Motor neuron (in vitro differentiated cells): ENCODE measurements at regions not wholly inside any gene's neighbourhood (a gene's known extent, or its start where the extent isn't known, plus 50 kb on each side); places are given as distances from the start of the nearest gene placed in this dataset.
A peak's percentile ranks its signal among the peaks of the same experiment; 100 is the strongest.

Experiments used
- ATAC-seq, 8 experiments: fragments of 200-7000 bp; cut with Tn5 transposase; replicated peaks in 6 of 8; 2 replicates each; pipeline ENCODE4 v1.8.0; 2021; ENCODE audit warnings: mild to moderate bottlenecking in 8 of 8, moderate library complexity in 8 of 8
- H3K27ac ChIP-seq, 2 donors: fragments of 250-450 bp; sonication (Bioruptor Pico); 2 replicates each; pipeline ENCODE4 v1.9.0; 2021; ENCODE audit warnings: antibody characterized with exemption in 2 of 2, mild to moderate bottlenecking in 2 of 2, moderate library complexity in 1 of 2
- H3K4me1 ChIP-seq, 2 donors: fragments of 250-450 bp; sonication (Bioruptor Pico); replicated peaks in 1 of 2; 2 replicates each; pipeline ENCODE4 v1.6.1; 2021; ENCODE audit warnings: antibody characterized with exemption in 2 of 2, mild to moderate bottlenecking in 2 of 2, moderate library complexity in 1 of 2
- H3K4me3 ChIP-seq, 5 donors: fragments of 250-450 bp; sonication (Bioruptor Pico); 2 replicates each; pipeline ENCODE4 v1.9.0; 2021; ENCODE audit warnings: antibody characterized with exemption in 5 of 5, mild to moderate bottlenecking in 5 of 5, moderate library complexity in 4 of 5
- WGBS, 10 experiments: fragments of 450-650 bp; shearing (Covaris generic); methylation state at CpG; one replicate each; pipeline ENCODE4 v1.0.0; 2022; 5-methylcytosine and 5-hydroxymethylcytosine counted together
- in situ Hi-C, 9 experiments: fragments of 400-800 bp; cut with MboI; loops; one replicate each; pipeline ENCODE4 v1.15.0; 2021; ENCODE audit warnings: low sequenced_read_pairs in 9 of 9, low pct_unique_long_range_greater_than_20kb in 2 of 9; ENCODE audit not compliant: unreplicated experiment in 9 of 9

GRCh38 chr9:1427875-1428274 lies 377.7 kb downstream of the DMRT2 start:
- WGBS, 10 experiments: 25 to 100% (median 74%) methylated on average over 2 of the region's 2 CpGs; no CpG with 5 or more reads in 7 of the 10 experiments
- Histone ChIP-seq H3K4me1 (no peaks in the 10 kb centered on the region), H3K27ac (no peak overlapping the region), H3K4me3 (no peak overlapping the region)
- no peak for ATAC-seq
- in situ Hi-C loops: no loop called here

- Histone ChIP-seq H3K27ac (no peak overlapping the region), H3K4me3 (no peak overlapping the region), H3K4me1 (no peaks in the 10 kb centered on the region)
- in situ Hi-C loops: no loop called here
- WGBS, 10 experiments: 20 to 50% (median 37%) methylated on average over 2 to 5 of the region's 5 CpGs; no CpG with 5 or more reads in 3 of the 10 experiments
- ATAC-seq: peak in 4 of 8 experiments; percentile 32 to 91 (median 52)
These were observed 379.1 kb downstream of the DMRT2 start for GRCh38 chr9:1429297-1429696.

DNA sequence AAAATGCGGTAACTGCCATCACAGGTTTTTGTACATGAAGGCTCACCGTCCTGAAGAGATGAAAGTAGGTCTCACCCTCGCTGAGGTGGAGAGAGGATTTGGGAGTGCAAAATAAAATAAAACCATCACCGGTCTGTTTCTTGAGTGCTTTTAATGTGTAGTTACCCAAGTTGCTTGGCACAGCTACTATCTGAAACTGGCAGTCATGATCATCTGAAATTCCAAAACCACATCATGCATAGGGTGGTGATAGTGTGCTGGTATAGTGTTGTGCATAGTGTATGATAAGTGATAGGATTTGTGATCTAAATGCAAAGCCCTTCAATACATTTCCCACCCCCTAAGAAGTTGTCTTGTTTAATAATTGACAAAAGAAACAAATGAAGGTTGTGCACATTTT lies 381.3 kb downstream of the DMRT2 start:
- WGBS, 10 experiments: 54 to 100% (median 91%) methylated on average over 1 to 4 of the region's 4 CpGs; no CpG with 5 or more reads in 3 of the 10 experiments
- Histone ChIP-seq H3K4me3 (no peak overlapping the region), H3K27ac (no peak overlapping the region), H3K4me1 (no peaks in the 10 kb centered on the region)
- in situ Hi-C loops: no loop called here
- ATAC-seq: no peak

DNA sequence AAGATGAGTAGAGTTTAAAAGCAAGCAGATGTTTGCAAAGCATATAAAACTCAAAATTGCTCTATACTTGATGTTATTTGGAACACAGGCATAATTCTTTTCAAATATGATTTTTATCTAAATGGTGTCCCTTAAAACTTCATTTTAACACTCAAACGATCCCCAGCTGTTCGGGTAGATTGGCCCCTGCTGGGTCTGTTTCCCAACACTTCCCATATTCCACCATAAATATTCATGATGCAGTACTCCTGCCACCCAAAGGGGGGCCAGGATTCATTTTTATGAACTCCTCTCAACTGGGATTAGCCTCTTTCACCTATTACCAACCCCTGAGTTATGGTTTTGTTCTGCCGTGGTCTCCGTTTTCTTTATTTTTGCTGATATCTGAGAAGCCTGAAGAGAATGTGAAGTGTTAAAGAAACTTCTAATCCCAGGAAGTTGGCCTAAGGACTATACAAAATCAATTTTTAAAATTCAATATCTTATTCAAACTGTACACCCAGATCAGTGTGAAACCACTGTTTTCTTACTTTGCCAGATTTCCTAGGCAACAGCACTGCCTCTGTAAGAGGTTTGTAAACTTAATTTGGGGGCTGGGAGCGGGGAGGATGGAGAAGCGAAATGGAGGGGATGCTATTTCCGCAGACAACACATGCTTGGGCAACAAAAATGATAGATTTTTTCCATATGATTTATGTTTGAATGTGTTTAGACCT lies 384.1 kb downstream of the DMRT2 start:
- in situ Hi-C loops: no loop called here
- Histone ChIP-seq H3K4me3 (no peak overlapping the region), H3K4me1 (no peaks in the 10 kb centered on the region), H3K27ac (no peak overlapping the region)
- WGBS, 10 experiments: 25 to 81% (median 69%) methylated on average over 2 to 7 of the region's 7 CpGs; no CpG with 5 or more reads in 1 of the 10 experiments
- ATAC-seq: peak in 1 of 8 experiments; percentile 46

- 6 to 85% (median 46%) methylated on average over 1 to 2 of the region's 2 CpGs for WGBS, 10 experiments
- Histone ChIP-seq H3K4me3 (no peak overlapping the region), H3K4me1 (no peaks in the 10 kb centered on the region), H3K27ac (no peak overlapping the region)
- in situ Hi-C loops: no loop called here
- ATAC-seq: no peak
These were observed 384.7 kb downstream of the DMRT2 start for GRCh38 chr9:1434811-1435210.

DNA sequence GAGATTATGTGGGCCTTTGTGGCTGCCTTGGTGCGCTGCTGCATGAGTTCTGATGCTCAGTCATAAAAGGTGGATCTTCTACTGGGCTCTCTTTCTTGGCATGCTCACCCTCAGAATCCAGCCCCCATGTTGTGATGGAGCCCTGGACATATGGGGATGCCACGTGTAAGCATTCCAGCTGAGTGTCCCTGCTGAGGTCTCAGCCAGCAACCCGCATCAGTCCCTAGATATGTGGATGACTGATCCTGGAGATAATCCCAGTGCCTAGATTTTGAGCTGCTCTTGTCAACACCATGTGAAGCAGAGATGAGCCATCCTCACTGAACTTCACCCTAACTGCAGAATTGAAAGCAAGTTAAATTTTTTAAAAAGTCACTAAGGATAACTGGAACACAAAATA lies 390.1 kb downstream of the DMRT2 start:
- Histone ChIP-seq H3K27ac (no peak overlapping the region), H3K4me3 (no peak overlapping the region), H3K4me1 (peaks cover 0 to under 1% of the 10 kb centered on the region in 2 donors)
- ATAC-seq: no peak
- in situ Hi-C loops: no loop called here
- 40 to 100% (median 70%) methylated on average over 1 of the region's 3 CpGs; no CpG with 5 or more reads in 6 of the 10 experiments for WGBS, 10 experiments

GRCh38 chr9:1442105-1442504 lies 391.9 kb downstream of the DMRT2 start:
- Histone ChIP-seq H3K4me1 (peaks cover 0 to 4% of the 10 kb centered on the region in 2 donors), H3K27ac (no peak overlapping the region), H3K4me3 (no peak overlapping the region)
- in situ Hi-C loops: no loop called here
- WGBS, 10 experiments: 100% methylated on average over 1 of the region's 1 CpG; no CpG with 5 or more reads in 8 of the 10 experiments
- no peak for ATAC-seq

DNA sequence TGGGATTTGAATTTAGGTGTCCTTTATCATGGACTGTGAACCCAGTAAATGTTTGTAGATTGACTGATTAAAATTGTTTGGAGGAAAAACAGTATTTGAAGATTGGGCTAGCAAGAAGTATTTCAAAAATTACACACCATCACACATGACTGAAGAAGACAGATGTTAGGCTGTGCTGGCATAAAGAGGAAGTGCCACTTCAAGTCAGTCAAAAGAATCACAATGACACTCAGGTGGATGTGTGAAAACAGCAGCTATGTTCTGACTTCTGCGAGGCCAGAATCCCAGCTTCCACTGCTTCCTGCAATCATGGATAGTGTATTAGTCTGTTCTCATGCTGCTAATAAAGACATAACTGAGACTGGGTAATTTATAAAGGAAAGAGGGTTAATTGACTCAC lies 393.3 kb downstream of the DMRT2 start:
- 60 to 100% (median 89%) methylated on average over 1 of the region's 1 CpG; no CpG with 5 or more reads in 5 of the 10 experiments for WGBS, 10 experiments
- in situ Hi-C loops: no loop called here
- Histone ChIP-seq H3K27ac (no peak overlapping the region), H3K4me3 (no peak overlapping the region), H3K4me1 (peaks cover 0 to 4% of the 10 kb centered on the region in 2 donors)
- no peak for ATAC-seq

GRCh38 chr9:1446671-1447070 lies 396.5 kb downstream of the DMRT2 start:
- Histone ChIP-seq H3K4me1 (peaks cover 0 to 4% of the 10 kb centered on the region in 2 donors), H3K27ac (no peak overlapping the region), H3K4me3 (no peak overlapping the region)
- ATAC-seq: no peak
- in situ Hi-C loops: no loop called here
- WGBS, 10 experiments: 6 to 96% (median 63%) methylated on average over 1 to 2 of the region's 2 CpGs

DNA sequence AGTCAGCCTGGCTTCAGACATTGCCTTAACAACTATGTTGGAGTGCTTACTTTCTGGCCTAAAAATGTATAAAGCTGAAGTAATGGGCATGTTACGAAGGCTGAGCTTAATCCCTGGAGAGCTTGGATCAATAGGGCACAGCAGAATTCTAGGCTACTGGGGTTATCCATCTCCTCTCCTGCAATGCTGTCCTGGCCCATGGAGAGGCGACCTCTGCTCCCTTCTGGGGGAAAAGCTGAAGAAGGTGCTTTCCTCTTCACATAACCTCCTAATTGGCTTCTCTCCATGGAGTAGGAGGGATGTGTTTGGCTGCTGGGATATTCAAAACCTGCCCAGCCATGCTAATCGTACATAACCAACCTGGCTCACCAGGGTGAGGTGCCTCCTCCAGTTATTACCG lies 403.5 kb downstream of the DMRT2 start:
- no peak overlapping the region for H3K4me3 ChIP-seq
- no peak overlapping the region for H3K27ac ChIP-seq
- WGBS, 10 experiments: 0 to 100% (median 72%) methylated on average over 1 to 3 of the region's 4 CpGs
- peaks cover 16 to 27% of the 10 kb centered on the region in 2 donors for H3K4me1 ChIP-seq
- ATAC-seq: no peak
- in situ Hi-C loops: no loop called here

DNA sequence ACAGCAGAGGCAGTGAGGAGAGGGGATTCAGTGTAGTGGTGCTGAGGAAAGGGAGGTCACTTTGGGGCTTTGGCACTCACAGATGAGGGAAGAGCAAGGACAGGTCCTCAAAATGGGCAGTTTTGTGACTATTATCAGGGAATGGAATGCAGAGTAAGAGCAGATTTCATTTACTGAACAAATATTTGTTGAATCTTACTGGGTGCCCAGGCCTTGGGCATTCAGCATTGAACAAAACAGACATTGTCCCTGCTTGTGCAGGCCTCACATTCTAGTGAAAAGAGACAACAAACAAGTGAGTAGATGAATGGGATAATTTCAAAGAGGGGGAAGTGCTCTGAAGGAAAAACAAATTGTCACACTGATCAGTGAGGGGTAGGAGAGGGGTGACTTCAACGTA lies 404.1 kb downstream of the DMRT2 start:
- no peak overlapping the region for H3K4me3 ChIP-seq
- 20 to 60% (median 40%) methylated on average over 1 of the region's 1 CpG; no CpG with 5 or more reads in 7 of the 10 experiments for WGBS, 10 experiments
- peaks cover 16 to 27% of the 10 kb centered on the region in 2 donors for H3K4me1 ChIP-seq
- no peak overlapping the region for H3K27ac ChIP-seq
- in situ Hi-C loops: no loop called here
- ATAC-seq: peak in 4 of 8 experiments; percentile 27 to 77 (median 54)

DNA sequence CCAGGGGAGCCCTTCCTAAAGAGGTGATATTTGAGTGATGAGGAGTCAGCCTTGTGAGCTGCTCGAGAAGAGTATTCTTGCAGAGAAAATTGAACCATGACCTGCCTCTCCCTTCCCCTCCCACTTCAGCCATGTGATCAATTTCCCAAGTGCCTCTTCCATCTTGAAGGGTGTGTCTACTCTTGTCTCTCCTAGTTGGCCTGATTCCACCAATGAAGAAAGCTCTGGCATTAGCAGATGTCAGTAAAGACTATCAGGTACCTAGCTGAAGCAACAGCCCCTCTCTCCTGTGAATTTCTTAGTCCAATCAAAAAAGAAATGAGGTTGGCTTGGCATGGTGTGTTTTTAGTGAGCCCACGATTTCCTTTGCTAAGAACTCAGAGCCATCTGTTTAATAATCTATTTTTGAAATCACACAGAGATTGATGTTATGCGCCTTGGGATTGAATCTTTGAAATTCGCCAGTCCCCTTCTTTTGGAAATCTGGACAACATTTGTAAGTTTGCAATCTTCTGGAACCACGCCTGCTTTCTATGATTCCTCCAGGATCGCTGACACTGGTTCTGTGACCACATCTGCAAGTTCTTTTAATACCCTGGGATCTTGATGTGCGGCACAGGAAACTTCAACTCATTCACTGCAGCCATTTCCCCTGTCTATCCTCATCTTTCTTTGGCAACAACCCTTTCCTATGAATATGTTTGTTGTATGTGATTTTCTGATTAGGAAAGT lies 404.6 kb downstream of the DMRT2 start:
- H3K4me3 ChIP-seq: no peak overlapping the region

DNA sequence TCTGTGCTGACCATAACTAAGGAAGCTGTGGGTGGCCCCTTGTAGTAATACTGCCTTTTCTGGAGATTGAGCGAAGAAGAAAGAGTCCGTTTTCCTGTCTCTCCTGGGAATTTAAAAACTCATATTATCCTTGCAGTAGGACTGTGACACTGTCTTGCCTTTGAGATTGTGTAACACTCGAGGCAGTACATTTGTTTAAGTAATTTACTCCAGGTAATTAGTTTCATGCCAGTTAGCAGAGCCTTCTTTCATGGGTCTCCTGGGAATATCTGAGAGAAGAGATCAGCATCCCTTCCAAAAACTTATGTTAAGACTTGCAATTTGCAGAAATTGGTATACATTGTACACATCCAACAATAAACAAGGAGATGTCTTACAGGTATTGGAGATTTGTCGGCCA lies 405.6 kb downstream of the DMRT2 start:
- Histone ChIP-seq H3K27ac (no peak overlapping the region), H3K4me3 (no peak overlapping the region), H3K4me1 (peaks cover 16 to 27% of the 10 kb centered on the region in 2 donors)
- in situ Hi-C loops: no loop called here
- no peak for ATAC-seq
- 20 to 80% (median 40%) methylated on average over 1 to 4 of the region's 4 CpGs; no CpG with 5 or more reads in 1 of the 10 experiments for WGBS, 10 experiments

More for the DNA sequence above, 404.6 kb downstream of the DMRT2 start:
- ATAC-seq: peak in 1 of 8 experiments; percentile 36
- WGBS, 10 experiments: 0 to 100% (median 50%) methylated on average over 1 to 6 of the region's 7 CpGs; no CpG with 5 or more reads in 1 of the 10 experiments
- Histone ChIP-seq H3K4me1 (peaks cover 16 to 27% of the 10 kb centered on the region in 2 donors), H3K27ac (no peak overlapping the region)
- in situ Hi-C loops: no loop called here
